Activated CD4-positive, alpha-beta T cell treated with anti-CD3 and anti-CD28 coated beads for 48 hours (primary cell): ENCODE measurements at regions not wholly inside any gene's neighbourhood (a gene's known extent, or its start where the extent isn't known, plus 50 kb on each side); places are given as distances from the start of the nearest gene placed in this dataset.
"Not testable (repeated sequence)": the region's sequence is repeated elsewhere in the genome, so short reads cannot be mapped to it uniquely, and the experiment has no call there.

Experiments used
- DNase-seq: peaks from one replicate; pipeline ENCODE4 v3.0.0-alpha.2; 2020

DNA sequence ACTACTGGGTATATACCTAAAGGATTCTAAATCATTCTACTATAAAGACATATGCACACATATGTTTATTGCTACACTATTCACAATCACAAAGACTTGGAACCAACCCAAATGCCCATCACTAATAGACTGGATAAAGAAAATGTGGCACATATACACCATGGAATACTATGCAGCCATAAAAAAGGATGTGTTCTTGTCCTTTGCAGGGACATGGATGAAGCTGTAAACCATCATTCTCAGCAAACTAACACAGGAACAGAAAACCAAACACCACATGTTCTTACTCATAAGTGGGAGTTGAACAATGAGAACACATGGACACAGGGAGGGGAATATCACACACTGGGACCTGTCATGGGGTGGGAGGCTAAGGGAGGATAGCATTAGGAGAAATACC, 249.0 kb downstream of the SLCO4C1 start:
- DNase-seq, result not testable (repeated sequence)

DNA sequence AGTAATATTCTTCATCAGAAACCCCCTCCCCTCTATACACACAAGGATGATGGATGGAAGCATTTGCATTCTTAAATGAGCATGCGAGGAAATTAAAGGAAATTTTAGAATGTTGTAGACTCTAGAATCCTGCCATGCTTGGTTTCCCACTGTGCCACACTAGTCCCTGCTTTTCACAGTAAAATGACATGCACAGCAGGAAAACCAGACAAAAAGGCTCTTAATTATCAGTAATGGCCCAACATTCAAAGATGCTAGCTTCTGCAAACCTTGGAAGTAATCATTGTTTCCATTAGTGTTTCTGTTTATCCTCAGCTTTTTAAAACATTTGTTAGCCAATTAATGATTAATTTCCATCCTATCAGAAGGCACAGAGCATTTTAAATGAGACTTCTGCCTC, 255.8 kb downstream of the SLCO4C1 start:
- DNase-seq, result no peak

DNA sequence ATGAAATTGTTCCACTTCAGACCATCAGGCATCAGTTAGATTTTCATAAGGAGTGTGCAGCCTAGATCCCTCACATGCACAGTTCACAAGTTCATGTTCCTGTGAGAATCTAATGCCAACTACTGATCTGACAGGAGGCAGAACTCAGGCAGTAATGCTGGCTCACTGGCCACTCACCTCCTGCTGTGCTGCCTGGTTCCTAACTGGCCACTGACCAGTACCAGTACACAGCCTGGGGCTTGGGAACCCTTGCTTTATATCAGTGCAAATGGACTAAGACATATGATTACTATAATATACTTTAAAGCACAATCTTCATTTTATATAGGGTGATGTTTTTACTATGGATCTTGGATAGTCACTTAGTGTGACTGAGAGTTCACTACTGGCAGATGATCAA, 259.2 kb downstream of the SLCO4C1 start:
- DNase-seq, result no peak

DNA sequence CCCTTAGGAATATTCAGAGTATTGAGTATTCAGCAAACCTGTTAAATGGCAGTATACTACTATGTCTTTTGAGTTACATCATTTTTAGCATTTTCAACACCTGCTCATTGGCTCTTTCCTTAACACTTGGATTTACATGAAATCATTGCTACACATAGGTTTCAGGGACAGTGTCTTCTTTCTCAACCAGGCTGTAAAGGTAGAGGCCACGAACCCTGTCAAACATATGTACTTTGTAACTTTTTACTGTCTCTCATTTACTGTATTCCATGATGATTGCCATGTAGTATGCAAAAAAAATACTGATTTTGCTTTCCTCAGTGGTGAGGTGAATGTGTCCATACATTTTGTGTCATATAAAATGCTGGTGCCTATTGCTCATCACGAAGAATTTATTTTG, 264.4 kb downstream of the SLCO4C1 start:
- no peak for DNase-seq

DNA sequence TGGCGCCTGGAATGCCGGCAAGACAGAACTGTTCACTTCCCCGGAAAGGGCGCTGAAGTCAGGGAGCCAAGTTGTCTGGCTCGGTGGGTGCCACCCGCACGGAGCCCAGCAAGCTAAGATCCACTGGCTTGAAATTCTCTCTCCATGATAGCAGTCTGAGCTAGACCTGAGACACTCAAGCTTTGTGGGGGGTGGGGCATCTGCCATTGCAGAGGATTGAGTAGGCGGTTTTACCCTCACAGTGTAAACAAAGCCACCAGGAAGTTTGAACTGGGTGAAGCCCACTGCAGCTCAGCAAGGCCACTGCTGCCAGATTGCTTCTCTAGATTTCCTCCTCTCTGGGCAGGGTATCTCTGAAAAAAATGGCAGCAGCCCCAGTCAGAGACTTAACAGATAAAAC, 277.4 kb downstream of the SLCO4C1 start:
- no peak for DNase-seq

DNA sequence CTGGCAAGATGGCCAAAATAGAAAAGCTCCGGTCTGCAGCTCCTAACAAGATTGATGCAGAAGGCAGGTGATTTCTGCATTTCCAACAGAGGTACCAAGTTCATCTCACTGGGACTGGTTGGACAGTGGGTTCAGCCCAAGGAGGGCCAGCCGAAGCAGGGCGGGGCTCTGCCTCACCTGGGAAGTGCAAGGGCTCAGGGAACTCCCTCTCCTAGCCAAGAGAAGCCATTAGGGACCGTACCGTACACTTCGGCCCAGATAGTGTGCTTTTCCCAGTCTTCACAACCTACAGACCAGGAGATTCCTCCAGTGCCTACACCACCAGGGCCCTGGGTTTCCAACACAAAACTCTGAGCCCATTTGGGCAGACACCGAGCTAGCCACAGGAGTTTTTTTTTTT, 277.8 kb downstream of the SLCO4C1 start:
- DNase-seq, result no peak

DNA sequence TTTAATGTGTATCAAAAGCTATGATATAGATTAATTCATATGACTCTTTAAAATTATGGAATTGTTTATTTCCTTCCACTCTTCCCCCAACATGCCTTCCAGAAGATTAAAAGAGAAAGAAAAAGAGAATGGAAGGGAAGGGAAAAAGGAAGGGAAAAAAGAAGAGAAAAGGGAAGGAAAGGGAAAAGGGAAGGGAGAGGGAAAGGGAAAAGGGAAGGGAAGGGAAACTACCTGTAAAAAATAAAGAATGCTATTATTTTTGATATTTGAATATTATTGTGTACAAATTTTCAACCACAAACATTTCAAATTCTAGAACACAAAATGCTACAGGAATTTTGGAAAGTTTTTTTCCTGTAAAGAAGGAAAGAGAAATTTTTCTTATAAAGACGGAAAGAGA, 281.7 kb downstream of the SLCO4C1 start:
- no peak for DNase-seq

DNA sequence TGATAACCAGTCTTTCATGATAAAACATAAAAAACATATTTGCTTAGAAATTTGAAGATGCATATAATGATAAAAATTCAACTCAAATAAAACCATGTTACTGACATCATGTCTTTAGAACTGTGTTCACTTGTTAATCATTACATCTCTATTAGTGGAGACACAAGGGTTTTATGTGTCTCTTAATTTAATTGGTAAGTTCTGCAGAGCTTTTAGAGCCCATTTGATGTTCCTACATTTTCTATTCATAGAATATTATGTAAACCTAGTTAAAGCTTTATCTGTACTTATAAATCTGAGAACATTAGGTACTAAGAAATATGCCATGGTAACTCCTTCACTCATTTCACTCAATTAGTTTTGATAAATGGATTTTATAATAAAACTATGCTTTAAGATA, 285.4 kb downstream of the SLCO4C1 start:
- no peak for DNase-seq

DNA sequence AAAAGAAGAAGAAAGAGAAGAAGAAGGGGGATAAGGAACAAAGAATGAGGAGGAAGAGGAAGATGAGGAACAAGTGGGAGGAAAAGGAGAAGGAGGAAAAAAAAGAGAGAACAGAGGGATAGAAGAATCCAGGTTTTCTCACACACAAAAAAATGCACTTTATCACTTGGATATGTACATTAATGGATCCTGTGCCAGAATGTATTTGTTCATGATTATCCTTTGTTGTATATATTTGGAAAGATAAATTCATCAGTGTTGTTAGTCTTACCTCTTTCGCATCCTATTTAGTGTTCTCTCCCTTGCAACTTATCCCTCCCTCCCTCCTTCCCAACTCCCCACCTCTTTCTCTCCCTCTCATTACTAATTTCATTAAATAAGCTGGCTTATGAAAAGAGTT, 298.8 kb downstream of the SLCO4C1 start:
- DNase-seq, result no peak

DNA sequence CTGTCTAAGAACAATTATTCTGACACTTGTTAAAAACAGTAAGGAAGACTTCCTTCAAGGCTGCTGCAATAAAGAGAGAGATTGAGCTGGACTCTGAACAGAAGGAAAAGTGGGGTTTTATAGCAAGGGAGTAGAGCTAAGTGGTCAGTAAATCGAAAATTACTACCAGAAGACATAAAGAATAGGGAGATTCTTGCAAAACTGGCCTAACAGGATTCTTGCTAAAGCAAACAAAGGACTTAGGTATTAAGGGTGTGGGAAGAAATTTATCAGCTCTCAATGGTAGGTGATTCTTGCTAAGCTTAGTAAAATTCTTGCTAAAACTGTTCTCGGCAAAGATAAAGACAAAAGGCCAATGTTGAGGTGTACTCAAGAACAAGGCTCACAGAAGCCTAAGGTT, 300.5 kb downstream of the SLCO4C1 start:
- DNase-seq, result no peak

DNA sequence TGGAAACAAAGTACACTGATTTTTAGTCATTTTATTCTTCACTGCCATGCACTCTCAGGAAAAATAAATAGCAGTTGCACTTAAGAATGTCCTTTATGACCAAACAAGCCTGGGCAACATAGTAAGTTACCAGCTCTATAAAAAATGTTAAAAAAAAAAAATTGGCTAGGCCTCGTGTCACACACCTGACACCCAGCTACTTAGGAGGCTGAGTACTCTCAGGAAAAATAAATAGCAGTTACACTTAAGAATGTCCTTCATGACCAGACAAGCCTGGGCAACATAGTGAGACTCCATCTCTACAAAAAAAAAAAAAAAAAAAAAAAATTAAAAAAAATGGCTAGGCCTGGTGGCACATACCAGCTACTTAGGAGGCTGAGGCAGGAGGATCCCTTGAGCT, 304.6 kb downstream of the SLCO4C1 start:
- DNase-seq, result no peak

DNA sequence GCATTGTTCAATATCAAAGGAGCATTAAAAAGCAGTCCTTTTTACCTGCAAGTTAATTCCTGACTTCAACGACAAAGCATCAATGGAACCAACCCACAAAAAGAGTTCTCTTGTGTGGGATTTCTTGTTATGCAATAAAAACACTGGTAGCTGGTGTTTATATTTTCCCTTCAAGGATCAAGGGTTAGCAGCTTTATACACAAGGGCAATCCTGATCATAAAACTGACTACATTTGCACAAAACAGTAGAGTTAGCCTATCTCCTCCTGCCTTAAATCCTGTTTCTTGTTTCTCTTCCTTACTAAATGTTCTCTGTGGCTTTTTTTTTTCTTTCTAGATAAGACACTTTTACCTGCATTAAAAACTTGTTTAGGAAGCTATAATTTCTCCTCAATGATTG, 306.4 kb downstream of the SLCO4C1 start:
- no peak for DNase-seq

DNA sequence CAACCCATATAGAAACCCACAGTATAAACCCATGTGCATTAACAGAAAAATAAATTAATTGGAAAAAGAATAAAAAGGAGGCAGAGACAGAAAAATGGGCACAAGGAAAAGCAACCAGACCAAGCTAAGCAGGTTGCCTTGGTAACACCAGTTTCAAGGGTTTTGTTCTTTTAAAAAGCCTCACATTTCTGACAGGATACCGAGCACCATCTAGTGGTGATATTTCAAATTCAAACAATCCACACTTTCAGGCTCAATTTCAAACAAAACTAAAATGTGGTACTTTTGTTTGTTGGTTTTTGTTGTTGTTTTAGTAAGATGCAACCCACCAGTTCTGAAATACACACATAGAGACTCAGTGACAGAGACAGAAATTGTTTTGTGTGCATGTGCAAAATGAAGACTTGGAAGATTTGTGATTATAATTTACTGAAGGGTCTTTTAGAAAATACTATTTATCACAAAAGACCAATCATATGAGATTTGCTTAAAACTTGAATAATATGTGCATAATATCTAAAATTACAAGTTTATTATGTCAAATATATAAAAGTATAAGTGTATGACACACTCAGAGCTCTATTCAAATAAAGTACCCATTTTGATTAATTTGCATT, 318.2 kb downstream of the SLCO4C1 start:
- DNase-seq, result no peak

DNA sequence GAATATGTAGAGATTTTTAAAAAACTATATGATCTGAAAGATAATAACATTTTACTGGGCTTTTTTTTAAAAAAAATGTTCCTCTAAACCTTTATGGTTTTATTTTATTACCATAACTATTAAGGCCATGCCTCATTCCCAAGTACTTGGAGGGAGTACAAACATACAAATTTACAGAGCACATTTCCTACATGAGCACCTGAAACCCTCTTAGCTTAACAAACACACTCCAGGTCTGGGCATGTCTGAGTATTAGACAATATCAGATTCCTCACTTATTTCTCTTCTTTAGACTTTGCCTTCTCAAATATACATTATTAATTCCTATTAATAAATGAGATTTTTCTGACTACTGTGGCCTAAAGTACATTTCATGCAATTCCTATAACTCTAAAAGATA, 319.2 kb downstream of the SLCO4C1 start:
- no peak for DNase-seq

DNA sequence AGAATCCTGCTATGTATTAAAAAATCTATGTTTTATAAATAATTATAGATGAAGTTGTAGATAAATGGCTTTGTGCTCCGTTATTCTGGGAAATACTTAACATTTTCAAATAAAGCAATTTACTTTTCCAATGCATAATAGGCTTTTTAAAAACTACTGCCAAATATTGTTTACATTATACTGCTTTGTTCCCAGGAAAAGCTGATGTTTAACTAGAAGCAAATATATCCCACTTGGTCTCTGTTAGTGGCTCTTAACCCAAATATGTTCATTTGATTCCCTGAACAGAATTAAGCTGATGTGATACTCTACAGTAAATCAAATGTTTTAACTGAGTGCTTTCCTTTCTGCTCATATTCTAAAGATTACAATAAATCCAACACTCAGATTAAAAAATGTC, 326.3 kb downstream of the SLCO4C1 start:
- no peak for DNase-seq

DNA sequence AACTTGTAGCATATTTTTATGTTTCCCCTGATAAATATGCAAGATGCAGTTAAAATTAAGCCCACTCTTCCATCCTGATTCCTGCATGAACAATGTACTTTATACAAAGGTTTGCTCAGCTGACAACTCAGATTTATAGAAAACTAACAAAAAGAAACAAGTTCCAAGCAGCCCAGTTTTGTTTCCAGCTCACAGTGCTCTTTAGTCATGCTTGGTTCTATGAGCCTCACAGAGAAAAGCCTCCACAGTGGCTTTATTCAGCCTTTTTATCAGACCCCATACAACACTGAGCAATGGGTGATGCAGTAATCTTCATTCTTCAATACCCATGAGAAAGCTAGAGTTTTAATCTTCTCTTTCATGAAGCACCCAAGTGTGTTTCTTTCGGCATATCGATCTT, 329.6 kb downstream of the SLCO4C1 start:
- no peak for DNase-seq

DNA sequence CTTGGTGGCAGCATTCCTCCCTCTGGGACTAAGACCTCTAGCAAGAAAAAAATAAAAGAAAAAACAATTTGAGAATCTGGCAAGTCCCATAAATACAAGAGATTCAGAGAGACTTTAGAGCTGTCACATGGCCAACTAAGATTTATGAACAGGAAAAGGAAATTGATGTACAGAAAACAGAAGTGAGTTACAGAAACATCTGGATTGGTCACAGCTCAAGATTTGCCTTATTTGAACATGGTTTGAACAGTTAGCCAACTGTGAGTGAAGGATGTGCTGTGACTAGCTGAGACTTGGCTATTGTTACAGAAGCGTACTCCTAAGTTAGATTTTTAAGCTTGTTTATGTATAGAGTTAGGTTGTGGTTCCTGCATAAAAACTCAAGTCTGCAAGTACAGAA, 340.2 kb downstream of the SLCO4C1 start:
- DNase-seq, result no peak

DNA sequence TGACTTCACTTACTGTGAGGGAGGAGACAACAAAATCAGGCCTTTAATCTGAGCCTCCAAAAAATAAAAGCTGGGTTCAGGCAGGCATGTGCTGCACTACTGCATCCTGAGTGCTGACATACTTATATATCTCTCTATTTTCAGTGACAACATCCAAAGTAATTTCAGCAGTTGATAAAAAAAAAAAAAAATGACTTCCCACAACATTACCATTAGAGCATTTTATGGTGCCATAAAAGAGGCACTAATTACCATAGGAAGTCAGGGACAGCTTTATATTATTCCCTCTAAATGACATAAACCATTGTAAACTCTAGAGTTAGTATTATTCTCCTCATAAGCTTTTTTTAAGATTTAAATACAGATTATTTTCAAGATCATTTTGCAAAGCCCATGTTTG, 346.1 kb downstream of the SLCO4C1 start:
- DNase-seq, result no peak

DNA sequence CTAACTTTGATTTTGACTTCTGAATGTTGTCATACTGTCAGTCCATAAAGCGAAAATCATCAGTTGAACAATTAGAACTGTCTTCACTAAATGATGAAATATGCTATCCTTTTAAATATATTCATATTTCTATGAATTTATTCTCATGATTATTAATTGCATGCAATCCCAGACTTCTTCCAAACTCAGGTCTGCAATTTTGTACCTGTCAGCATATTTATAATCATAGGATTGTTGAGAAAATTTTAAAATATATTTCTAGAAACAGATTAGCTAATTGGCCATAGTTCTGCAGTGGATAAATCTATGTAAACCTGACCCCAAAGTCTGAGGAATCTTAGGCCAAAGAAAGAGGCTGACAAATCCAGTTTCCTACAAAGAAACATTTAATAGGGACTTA, 347.5 kb downstream of the SLCO4C1 start:
- DNase-seq, result no peak

DNA sequence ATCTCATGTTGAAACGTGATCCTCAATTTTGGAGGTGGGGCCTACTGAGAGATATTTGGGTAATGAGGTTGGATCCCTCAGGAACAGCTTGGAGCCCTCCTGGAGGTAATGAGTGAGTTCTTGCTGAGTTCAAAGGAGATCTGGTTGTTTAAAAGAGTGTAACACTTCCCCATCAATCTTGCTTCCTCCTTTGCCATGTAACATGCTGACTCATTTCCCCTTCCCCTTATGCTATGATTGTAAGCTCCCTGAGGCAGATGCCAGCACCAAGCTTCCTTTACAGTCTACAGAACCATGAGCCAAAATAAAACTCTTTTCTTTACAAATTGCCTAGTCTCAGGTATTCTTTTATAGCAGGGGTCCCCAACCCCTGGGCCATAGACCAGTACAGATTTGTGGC, 352.3 kb downstream of the SLCO4C1 start:
- no peak for DNase-seq

DNA sequence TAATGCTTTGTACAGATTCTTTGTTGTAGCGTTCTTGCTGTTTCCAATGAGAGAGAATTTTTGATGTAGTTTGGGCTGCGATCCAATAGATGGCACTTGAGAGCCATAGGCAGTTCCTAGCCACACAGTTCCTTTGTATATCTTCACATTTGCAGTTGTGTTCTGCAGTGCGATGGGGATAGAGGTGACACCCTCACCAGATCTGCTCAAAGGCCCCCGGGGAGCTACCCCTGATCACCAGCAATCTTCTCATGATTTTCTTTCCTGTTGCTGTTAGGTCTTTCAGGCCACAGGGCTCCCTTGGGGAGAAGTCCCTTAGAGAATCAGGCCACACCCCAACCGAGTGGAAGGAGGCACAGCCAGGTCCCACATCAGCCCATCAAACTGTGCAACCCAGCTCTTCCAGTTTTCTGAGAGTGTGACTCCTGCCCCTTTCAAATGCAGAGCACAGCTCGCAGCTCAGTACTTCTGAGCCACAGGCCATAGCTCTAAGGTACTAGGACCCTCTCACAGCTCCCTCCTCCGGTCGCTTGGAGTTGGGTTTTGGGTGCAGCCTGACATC, 353.7 kb downstream of the SLCO4C1 start:
- DNase-seq, result peak; percentile 3

DNA sequence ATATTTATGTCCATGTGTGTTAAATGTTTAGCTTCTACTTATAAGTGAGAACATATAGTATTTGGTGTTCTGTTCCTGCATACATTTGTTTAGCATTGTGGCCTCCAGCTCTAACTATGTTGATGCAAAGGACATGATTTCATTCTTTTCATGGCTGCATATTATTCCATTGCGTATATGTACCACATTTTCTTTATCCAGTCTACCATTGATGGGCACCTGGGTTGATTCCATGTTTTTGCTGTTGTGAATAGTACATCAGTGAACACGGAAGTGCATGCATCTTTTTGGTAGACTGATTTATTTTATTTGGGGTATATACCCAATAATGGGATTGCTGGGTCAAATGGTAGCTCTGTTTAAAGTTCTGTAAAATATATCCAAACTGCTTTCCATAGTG, 359.0 kb downstream of the SLCO4C1 start:
- DNase-seq, result no peak

DNA sequence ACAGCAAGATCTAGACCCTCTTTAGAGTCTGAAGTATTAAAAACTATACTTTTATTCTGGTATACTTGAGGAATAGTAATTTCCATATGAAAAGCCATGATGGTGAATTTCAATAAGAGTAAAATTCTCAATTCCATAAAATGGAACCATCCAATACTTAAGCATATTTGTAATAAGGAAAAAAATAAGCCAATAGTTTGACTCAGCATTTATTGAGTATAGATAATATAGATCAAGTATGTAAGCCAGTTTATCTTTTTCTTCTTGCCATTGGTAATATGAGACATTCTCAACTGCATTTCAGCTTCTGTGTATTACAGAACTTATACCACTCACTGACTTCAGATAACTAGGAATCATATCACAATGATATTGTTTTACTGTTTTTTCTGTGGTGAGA, 361.0 kb downstream of the SLCO4C1 start:
- DNase-seq, result no peak

DNA sequence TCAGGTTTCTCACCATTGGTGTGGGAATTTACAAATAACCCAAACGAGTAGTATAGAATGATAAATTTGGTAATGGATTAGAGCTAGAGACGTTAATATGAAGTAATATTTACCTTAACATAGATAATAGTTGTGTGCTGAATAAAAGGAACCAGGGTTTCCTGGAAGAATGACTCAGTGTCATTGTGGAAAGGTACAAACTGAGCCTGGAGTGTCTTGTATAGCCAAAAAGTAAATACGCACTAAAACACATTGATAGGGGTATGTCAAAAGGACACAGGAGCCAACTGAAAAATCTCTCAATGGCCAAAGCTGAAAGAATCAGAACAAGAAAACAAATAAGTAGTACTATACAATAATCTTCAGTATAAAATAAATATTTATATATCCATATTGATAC, 363.5 kb downstream of the SLCO4C1 start:
- DNase-seq, result no peak

DNA sequence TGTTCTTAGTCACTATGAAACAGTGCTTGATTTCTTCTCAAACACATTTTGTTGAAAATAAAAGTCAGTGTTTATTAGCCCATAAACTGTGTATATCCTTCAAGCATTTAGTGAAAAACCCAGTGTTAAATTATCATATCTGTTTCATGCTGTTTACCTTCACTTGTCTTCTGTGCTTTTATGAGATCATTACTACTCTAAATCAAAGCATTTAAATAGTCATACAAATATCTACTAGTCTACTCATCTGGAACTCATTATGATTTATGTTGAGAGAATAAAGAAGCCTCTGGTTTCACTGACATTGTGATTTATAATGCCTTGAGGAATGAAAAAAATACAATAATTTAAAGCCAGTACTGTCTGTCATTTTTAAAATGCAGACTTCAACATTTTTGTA, 366.5 kb downstream of the SLCO4C1 start:
- no peak for DNase-seq

DNA sequence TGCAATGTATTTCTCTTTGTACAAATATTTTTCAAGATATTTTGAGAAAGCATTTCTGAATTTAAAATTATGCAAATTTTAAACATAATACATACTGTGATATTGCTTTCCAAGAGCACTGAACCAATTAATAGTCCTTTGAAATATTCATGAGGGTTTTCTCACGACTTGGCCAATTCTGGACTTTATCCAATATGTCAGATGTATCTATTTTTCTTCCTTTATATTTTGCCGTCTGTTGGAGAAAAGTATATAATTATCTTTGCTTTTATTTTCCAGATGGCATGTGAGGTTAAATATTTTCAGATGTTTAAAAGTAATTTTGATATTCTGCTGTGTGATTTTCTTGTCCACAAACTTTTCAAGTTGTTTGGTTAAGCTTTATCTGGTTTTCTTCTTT, 378.9 kb downstream of the SLCO4C1 start:
- no peak for DNase-seq
